Colonic mucosa (tissue), 4 donors: ENCODE measurements at regions not wholly inside any gene's neighbourhood (a gene's known extent, or its start where the extent isn't known, plus 50 kb on each side); places are given as distances from the start of the nearest gene placed in this dataset.

ENCODE experiments used
- DNase-seq: peaks from one replicate; pipeline ENCODE4 v3.0.0-alpha.2; 2020
- H3K27ac ChIP-seq: fragments of 200-600 bp; one replicate; pipeline ENCODE4 v1.8.0; 2021
- H3K27me3 ChIP-seq: fragments of 200-600 bp; one replicate; pipeline ENCODE4 v1.8.0; 2021
- H3K36me3 ChIP-seq: fragments of 200-600 bp; one replicate; pipeline ENCODE4 v1.8.0; 2021
- H3K4me1 ChIP-seq: fragments of 200-600 bp; one replicate; pipeline ENCODE4 v1.8.0; 2021; ENCODE audit warnings: mild to moderate bottlenecking
- H3K4me3 ChIP-seq: fragments of 200-600 bp; one replicate; pipeline ENCODE4 v1.8.0; 2021
- H3K9ac ChIP-seq, 2 donors: one replicate each; pipeline ENCODE4 v1.7.0; 2013; ENCODE audit warnings: control low read depth in 2 of 2, low read depth in 2 of 2, low read length in 2 of 2
- H3K9me3 ChIP-seq: fragments of 200-600 bp; one replicate; pipeline ENCODE4 v1.8.0; 2021
- CTCF ChIP-seq: fragments of 200-600 bp; IDR thresholded peaks from one replicate; pipeline ENCODE4 v1.8.0; 2022; ENCODE audit warnings: antibody characterized with exemption, mild to moderate bottlenecking
- intact Hi-C: fragments of 100-400 bp; cut with DNase I; formaldehyde crosslinking; loops from one replicate; pipeline ENCODE4 v1.14.1; 2022
- donor health status: healthy.
- donor health status: DM: no; HTN: no; CAD: no.
- donor health status: DM: no; HTN: no; CAD: no.

- H3K36me3 ChIP-seq: no peaks in the 10 kb centered on the region
- no peak for DNase-seq
- no peaks in the 10 kb centered on the region for H3K4me1 ChIP-seq
- TF ChIP-seq CTCF: no peak
- no peaks in the 10 kb centered on the region for H3K9me3 ChIP-seq
- no peak overlapping the region for H3K9ac ChIP-seq
- no peak overlapping the region for H3K4me3 ChIP-seq
- no peaks in the 10 kb centered on the region for H3K27me3 ChIP-seq
- no peak overlapping the region for H3K27ac ChIP-seq
- intact Hi-C loops: no loop called here
Measured at GRCh38 chr1:228803421-228803820, 68.1 kb downstream of the RHOU start.

- Histone ChIP-seq H3K4me3 (no peak overlapping the region), H3K36me3 (no peaks in the 10 kb centered on the region), H3K27me3 (no peaks in the 10 kb centered on the region), H3K9me3 (no peaks in the 10 kb centered on the region), H3K9ac (no peak overlapping the region), H3K27ac (no peak overlapping the region), H3K4me1 (no peaks in the 10 kb centered on the region)
- no peak for DNase-seq
- intact Hi-C loops: no loop called here
- no peak for TF ChIP-seq CTCF
Measured at GRCh38 chr1:228804173-228804572, 68.9 kb downstream of the RHOU start.

GRCh38 chr1:228804640-228805413, 69.5 kb downstream of the RHOU start:
- Histone ChIP-seq H3K9ac (no peak overlapping the region), H3K4me3 (no peak overlapping the region), H3K27ac (no peak overlapping the region), H3K27me3 (no peaks in the 10 kb centered on the region), H3K36me3 (no peaks in the 10 kb centered on the region), H3K9me3 (no peaks in the 10 kb centered on the region), H3K4me1 (no peaks in the 10 kb centered on the region)
- no peak for DNase-seq
- no peak for TF ChIP-seq CTCF
- intact Hi-C loops: loop anchor here (5.0 kb wide), 1 partner anchor 68 kb away; the partner anchor contains the start of gene RHOU

GRCh38 chr1:228807904-228808605, 72.8 kb downstream of the RHOU start:
- intact Hi-C loops: loop anchor here (5.0 kb wide), 1 partner anchor 71 kb away; the partner anchor contains the start of gene RHOU
- H3K36me3 ChIP-seq: no peaks in the 10 kb centered on the region
- DNase-seq: no peak

More at GRCh38 chr1:228807904-228808605, 72.8 kb downstream of the RHOU start:
- Histone ChIP-seq H3K27me3 (no peaks in the 10 kb centered on the region), H3K9me3 (no peaks in the 10 kb centered on the region), H3K4me3 (no peak overlapping the region), H3K9ac (no peak overlapping the region), H3K4me1 (no peaks in the 10 kb centered on the region), H3K27ac (no peak overlapping the region)
- TF ChIP-seq CTCF: no peak
